RWPE2 (cell line): ENCODE measurements at regions not wholly inside any gene's neighbourhood (a gene's known extent, or its start where the extent isn't known, plus 50 kb on each side); places are given as distances from the start of the nearest gene placed in this dataset.

Experiments
- ATAC-seq: fragments of 200-7000 bp; cut with Tn5 transposase; 3 replicates; pipeline ENCODE4 v1.9.1; 2021; ENCODE audit warnings: low read depth
- DNase-seq: peaks from one replicate; pipeline ENCODE4 v3.0.0-alpha.2; 2020; ENCODE audit warnings: low spot score
- H3K27ac ChIP-seq: fragments of 450-650 bp; 2 replicates; pipeline ENCODE4 v1.5.1; 2017; ENCODE audit warnings: mild to moderate bottlenecking; ENCODE audit not compliant: poor library complexity, severe bottlenecking
- H3K27me3 ChIP-seq: fragments of 250-450 bp; sonication (Bioruptor Pico); 2 replicates; pipeline ENCODE4 v1.5.1; 2021; ENCODE audit warnings: mild to moderate bottlenecking, moderate library complexity; ENCODE audit not compliant: insufficient read depth, poor library complexity, severe bottlenecking
- H3K36me3 ChIP-seq: fragments of 250-450 bp; sonication (Bioruptor Pico); 2 replicates; pipeline ENCODE4 v1.5.1; 2020; ENCODE audit warnings: low read depth, mild to moderate bottlenecking, moderate library complexity
- H3K4me1 ChIP-seq: fragments of 250-450 bp; sonication (Bioruptor Pico); 2 replicates; pipeline ENCODE4 v1.5.1; 2021; ENCODE audit warnings: mild to moderate bottlenecking, moderate library complexity; ENCODE audit not compliant: insufficient read depth, poor library complexity, severe bottlenecking
- H3K4me3 ChIP-seq: fragments of 250-450 bp; sonication (Bioruptor Pico); 2 replicates; pipeline ENCODE4 v1.5.1; 2021; ENCODE audit warnings: mild to moderate bottlenecking, moderate library complexity; ENCODE audit not compliant: severe bottlenecking
- H3K9me3 ChIP-seq: fragments of 250-450 bp; sonication (Bioruptor Pico); 2 replicates; pipeline ENCODE4 v1.5.1; 2021; ENCODE audit warnings: mild to moderate bottlenecking, moderate library complexity; ENCODE audit not compliant: severe bottlenecking
- TF ChIP-seq, protein P1 (sequence below): fragments of 450-650 bp; IDR thresholded peaks from one replicate; pipeline ENCODE4 v1.5.1; 2017; ENCODE audit warnings: mild to moderate bottlenecking, moderate library complexity; ENCODE audit not compliant: poor library complexity, severe bottlenecking

DNA sequence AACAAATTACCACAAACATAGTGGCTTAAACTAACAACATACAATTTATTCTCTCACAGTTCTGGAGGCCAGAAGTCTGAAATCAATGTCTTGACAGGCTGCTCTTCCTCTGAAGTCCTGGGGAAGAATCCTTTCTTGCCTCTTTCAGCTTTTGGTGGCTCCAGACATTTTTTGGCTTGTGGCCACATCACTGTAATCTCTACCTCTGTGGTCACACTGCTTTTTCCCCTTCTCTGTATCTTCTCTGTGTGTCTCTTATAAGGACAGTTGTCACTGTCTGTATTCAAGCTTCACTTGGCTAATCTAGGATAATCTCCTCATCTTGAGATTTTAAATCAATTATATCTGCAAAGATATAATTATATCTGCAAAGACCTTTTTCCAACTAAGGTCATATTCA, 80.3 kb upstream of the ABHD2 start:
- Histone ChIP-seq H3K9me3 (no peaks in the 10 kb centered on the region), H3K27me3 (no peaks in the 10 kb centered on the region), H3K36me3 (no peaks in the 10 kb centered on the region), H3K4me3 (no peak overlapping the region), H3K27ac (no peak overlapping the region), H3K4me1 (no peaks in the 10 kb centered on the region)
- no peak for DNase-seq
- ATAC-seq = no peak
- TF ChIP-seq, protein P1, sequence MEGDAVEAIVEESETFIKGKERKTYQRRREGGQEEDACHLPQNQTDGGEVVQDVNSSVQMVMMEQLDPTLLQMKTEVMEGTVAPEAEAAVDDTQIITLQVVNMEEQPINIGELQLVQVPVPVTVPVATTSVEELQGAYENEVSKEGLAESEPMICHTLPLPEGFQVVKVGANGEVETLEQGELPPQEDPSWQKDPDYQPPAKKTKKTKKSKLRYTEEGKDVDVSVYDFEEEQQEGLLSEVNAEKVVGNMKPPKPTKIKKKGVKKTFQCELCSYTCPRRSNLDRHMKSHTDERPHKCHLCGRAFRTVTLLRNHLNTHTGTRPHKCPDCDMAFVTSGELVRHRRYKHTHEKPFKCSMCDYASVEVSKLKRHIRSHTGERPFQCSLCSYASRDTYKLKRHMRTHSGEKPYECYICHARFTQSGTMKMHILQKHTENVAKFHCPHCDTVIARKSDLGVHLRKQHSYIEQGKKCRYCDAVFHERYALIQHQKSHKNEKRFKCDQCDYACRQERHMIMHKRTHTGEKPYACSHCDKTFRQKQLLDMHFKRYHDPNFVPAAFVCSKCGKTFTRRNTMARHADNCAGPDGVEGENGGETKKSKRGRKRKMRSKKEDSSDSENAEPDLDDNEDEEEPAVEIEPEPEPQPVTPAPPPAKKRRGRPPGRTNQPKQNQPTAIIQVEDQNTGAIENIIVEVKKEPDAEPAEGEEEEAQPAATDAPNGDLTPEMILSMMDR = no peak

DNA sequence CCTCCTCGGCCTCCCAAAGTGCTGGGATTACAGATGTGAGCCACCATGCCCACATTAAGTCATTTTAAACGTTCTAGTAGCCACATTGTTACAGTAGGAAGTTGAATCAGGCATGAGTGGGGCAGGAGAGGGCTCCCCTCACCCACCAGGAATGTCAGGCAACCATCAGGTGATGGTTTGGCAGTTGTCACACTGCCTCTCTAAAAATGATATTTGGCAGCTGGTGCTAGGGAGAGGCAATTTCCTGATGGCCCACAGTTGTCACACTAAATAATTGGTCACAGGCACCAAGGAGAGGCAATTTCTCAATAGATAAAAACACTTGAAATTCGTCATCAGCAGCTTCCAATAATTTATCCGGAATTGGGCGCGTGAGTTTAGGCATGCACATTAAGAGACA, 79.2 kb upstream of the ABHD2 start:
- H3K4me3 ChIP-seq = no peak overlapping the region
- no peak for ATAC-seq

DNA sequence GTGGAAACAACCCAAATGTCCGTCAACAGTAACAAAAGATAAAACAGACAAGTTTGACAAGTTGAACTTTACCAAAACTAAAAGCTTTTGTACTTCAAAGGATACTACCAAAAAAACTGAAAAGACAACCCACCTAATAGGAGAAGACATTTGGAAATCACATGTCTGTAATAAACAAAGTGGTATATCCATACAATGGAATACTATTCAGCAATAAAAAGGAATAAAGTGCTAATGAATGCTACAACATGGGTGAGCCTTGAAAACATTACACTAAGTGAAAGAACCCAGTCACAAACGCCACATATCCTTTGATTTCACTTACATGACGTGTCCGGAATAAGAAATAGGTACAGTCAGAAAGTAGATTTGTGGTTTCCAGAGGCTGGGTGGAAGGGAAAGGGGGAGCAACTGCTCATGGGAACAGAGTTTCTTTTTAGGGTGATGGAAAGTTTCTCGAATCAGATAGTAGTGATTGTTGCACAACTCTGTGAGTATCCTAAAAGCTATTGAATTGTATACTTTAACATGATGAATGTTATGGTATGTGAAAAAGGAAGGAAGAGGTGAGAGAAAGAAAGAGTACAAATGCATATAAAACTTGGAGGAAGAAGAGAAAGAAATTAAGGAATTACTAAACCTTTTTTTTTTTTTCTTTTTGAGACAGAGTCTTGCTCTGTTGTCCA, 72.7 kb upstream of the ABHD2 start:
- H3K27ac ChIP-seq = no peak overlapping the region
- no peaks in the 10 kb centered on the region for H3K27me3 ChIP-seq
- no peak for ATAC-seq
- H3K4me3 ChIP-seq = no peak overlapping the region
- no peak for DNase-seq
- TF ChIP-seq, protein P1 = no peak
- peaks cover 14% of the 10 kb centered on the region for H3K4me1 ChIP-seq
- no peaks in the 10 kb centered on the region for H3K9me3 ChIP-seq
- H3K36me3 ChIP-seq = no peaks in the 10 kb centered on the region

More for the DNA sequence above, 79.2 kb upstream of the ABHD2 start:
- H3K9me3 ChIP-seq = no peaks in the 10 kb centered on the region
- H3K36me3 ChIP-seq = no peaks in the 10 kb centered on the region
- no peak overlapping the region for H3K27ac ChIP-seq
- no peak for DNase-seq
- TF ChIP-seq, protein P1 = no peak
- H3K4me1 ChIP-seq = no peaks in the 10 kb centered on the region
- H3K27me3 ChIP-seq = no peaks in the 10 kb centered on the region

DNA sequence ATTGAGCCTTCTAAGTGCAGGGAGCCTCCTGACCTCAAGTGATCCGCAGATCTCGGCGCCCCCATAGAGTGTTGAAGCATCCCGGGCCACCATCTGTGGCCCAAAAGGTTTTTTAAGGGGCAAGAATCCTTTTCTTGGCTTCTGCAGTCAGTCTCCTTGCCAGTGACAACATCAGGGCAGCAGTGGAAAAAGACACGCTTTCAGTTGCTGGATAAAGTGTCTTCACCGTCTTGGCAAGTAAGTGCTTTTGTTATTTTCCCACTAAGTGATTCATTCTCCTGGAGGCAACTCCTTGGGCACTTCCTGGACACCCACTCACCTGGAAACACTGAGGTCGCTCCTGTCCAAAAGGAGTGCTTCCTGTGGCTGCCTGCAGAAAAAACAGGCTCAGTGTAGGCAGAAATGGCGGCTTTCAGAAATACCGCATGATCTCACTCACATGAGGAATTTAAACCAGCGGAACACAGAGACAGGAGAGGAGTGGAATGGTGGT, 71.7 kb upstream of the ABHD2 start:
- Histone ChIP-seq H3K4me1 (peaks cover 14% of the 10 kb centered on the region), H3K36me3 (no peaks in the 10 kb centered on the region), H3K9me3 (no peaks in the 10 kb centered on the region), H3K4me3 (no peak overlapping the region), H3K27me3 (no peaks in the 10 kb centered on the region), H3K27ac (peak overlapping the region; percentile 59)
- DNase-seq (peak; percentile 82), ATAC-seq (peak; percentile 89)
- TF ChIP-seq, protein P1 = no peak

DNA sequence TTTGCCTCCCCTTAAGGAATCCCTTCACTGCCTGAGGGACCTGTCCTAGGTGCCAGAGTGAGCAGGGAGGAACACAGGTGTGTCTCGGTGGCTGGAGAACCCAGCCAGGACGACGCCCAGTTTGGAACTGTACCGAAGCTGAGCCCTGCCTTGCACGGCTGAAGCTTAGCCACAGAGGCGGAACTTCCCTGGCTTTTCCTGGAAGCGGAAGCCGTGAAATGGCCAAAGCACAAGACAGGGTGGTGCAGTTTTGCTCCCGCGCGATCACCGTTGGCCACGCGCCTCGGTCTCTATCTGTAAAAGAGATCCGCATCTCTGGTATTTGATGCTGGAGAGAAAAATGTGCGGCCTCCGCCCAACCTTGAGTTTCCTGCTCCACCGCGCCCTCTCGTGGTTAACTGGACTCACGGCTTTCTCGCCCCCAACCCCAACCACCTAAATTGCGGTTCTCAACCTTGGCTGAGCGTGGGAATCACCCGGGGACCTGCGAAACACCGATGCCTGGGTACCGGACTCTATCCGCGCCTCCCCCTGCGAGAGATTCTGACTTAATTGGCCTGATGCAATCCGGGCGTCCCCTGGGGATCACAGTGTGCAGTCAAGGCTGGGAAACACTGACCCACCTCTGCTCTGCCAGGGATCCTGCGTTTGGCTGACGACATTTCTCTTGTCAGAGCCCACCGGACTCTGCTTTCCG, 70.7 kb upstream of the ABHD2 start:
- H3K36me3 ChIP-seq = no peaks in the 10 kb centered on the region
- no peaks in the 10 kb centered on the region for H3K9me3 ChIP-seq
- H3K27ac ChIP-seq = peak overlapping the region; percentile 59
- TF ChIP-seq, protein P1 = peak; percentile 99
- H3K27me3 ChIP-seq = no peaks in the 10 kb centered on the region
- peak overlapping the region; percentile 3 for H3K4me3 ChIP-seq
- peak; percentile 85 for DNase-seq
- ATAC-seq = peak; percentile 72
- peaks cover 14% of the 10 kb centered on the region for H3K4me1 ChIP-seq
